ENCODE measurements at regions not wholly inside any gene's neighbourhood (a gene's known extent, or its start where the extent isn't known, plus 50 kb on each side); places are given as distances from the start of the nearest gene placed in this dataset.
A peak's percentile ranks its signal among the peaks of the same experiment; 100 is the strongest.

- no peak for DNase-seq
These were observed 986.0 kb downstream of the NLGN4Y start for GRCh38 chrY:15510288-15510687.

GRCh38 chrY:15510984-15511650, 986.8 kb downstream of the NLGN4Y start:
- peak; percentile 1 for DNase-seq

- DNase-seq = no peak
These were observed 1010.8 kb downstream of the NLGN4Y start for GRCh38 chrY:15535131-15535530.

GRCh38 chrY:15535784-15536511, 1011.6 kb downstream of the NLGN4Y start:
- no peak for DNase-seq

- DNase-seq = no peak
These were observed 1016.2 kb downstream of the NLGN4Y start for GRCh38 chrY:15540516-15540915.

- DNase-seq = no peak
These were observed 1021.9 kb downstream of the NLGN4Y start for GRCh38 chrY:15546177-15546754.

- DNase-seq = no peak
These were observed 1027.7 kb downstream of the NLGN4Y start for GRCh38 chrY:15552074-15552473.

GRCh38 chrY:15554991-15555390, 1030.7 kb downstream of the NLGN4Y start:
- no peak for DNase-seq

- DNase-seq = no peak
These were observed 1034.8 kb downstream of the NLGN4Y start for GRCh38 chrY:15559169-15559568.

- no peak for DNase-seq
These were observed 1036.5 kb downstream of the NLGN4Y start for GRCh38 chrY:15560840-15561239.

- no peak for DNase-seq
These were observed 1037.4 kb downstream of the NLGN4Y start for GRCh38 chrY:15561501-15562289.

- no peak for DNase-seq
These were observed 1053.6 kb downstream of the NLGN4Y start for GRCh38 chrY:15577886-15578285.

- DNase-seq = no peak
These were observed 1054.4 kb downstream of the NLGN4Y start for GRCh38 chrY:15578761-15579160.

- DNase-seq = no peak
These were observed 1054.9 kb downstream of the NLGN4Y start for GRCh38 chrY:15579245-15579644.

- DNase-seq = no peak
These were observed 1058.8 kb downstream of the NLGN4Y start for GRCh38 chrY:15583111-15583510.

GRCh38 chrY:15592957-15593356, 1068.6 kb downstream of the NLGN4Y start:
- DNase-seq = no peak

- no peak for DNase-seq
These were observed 1069.3 kb downstream of the NLGN4Y start for GRCh38 chrY:15593476-15594160.

- DNase-seq = no peak
These were observed 1069.8 kb downstream of the NLGN4Y start for GRCh38 chrY:15594179-15594578.

- DNase-seq = no peak
These were observed 1076.2 kb downstream of the NLGN4Y start for GRCh38 chrY:15600565-15600964.

GRCh38 chrY:15624370-15624769, 1100.0 kb downstream of the NLGN4Y start:
- DNase-seq = no peak

GRCh38 chrY:15624928-15625327, 1100.6 kb downstream of the NLGN4Y start:
- DNase-seq = no peak

GRCh38 chrY:15648198-15648597, 1123.9 kb downstream of the NLGN4Y start:
- no peak for DNase-seq

Data from right kidney (tissue), 1 donor.